ENCODE measurements at regions not wholly inside any gene's neighbourhood (a gene's known extent, or its start where the extent isn't known, plus 50 kb on each side); places are given as distances from the start of the nearest gene placed in this dataset.

GRCh38 chr1:234975941-234976860 lies 152.4 kb downstream of the TOMM20 start (continued):
- TF ChIP-seq MBD4 (IDR thresholded peaks at IDR 0.05; ENCODE audit: borderline replicate concordance, low read length) (no peak), SOX5 (CRISPR knock-in tag; IDR thresholded peaks at IDR 0.05; ENCODE audit: borderline replicate concordance) (peak; percentile 84), SIN3B (IDR thresholded peaks at IDR 0.05; ENCODE audit: low read length) (no peak), KLF12 (CRISPR knock-in tag; IDR thresholded peaks at IDR 0.05; ENCODE audit: borderline replicate concordance) (no peak), MAF1 (CRISPR knock-in tag; IDR thresholded peaks at IDR 0.05; ENCODE audit: borderline replicate concordance) (no peak), HCFC1 (IDR thresholded peaks at IDR 0.05; ENCODE audit: low read depth, low read length) (no peak), RBFOX2 (IDR thresholded peaks at IDR 0.05; ENCODE audit: low read depth, low read length) (peak; percentile 89), ZNF704 (CRISPR knock-in tag; IDR thresholded peaks at IDR 0.05; ENCODE audit: borderline replicate concordance) (no peak), ZFX (CRISPR knock-in tag; IDR thresholded peaks at IDR 0.05; ENCODE audit: low read depth) (no peak), SYNCRIP (IDR thresholded peaks at IDR 0.05; ENCODE audit: insufficient read depth, low read depth, low read length) (no peak), SP1 (IDR thresholded peaks at IDR 0.05) (no peak), SP1 (CRISPR knock-in tag; IDR thresholded peaks at IDR 0.05) (no peak)
- TF ChIP-seq, protein P1, sequence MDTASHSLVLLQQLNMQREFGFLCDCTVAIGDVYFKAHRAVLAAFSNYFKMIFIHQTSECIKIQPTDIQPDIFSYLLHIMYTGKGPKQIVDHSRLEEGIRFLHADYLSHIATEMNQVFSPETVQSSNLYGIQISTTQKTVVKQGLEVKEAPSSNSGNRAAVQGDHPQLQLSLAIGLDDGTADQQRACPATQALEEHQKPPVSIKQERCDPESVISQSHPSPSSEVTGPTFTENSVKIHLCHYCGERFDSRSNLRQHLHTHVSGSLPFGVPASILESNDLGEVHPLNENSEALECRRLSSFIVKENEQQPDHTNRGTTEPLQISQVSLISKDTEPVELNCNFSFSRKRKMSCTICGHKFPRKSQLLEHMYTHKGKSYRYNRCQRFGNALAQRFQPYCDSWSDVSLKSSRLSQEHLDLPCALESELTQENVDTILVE (CRISPR knock-in tag; IDR thresholded peaks at IDR 0.05) = peak; percentile 28; the same call in 1 of the 2 replicates
- TF ChIP-seq, protein P2, sequence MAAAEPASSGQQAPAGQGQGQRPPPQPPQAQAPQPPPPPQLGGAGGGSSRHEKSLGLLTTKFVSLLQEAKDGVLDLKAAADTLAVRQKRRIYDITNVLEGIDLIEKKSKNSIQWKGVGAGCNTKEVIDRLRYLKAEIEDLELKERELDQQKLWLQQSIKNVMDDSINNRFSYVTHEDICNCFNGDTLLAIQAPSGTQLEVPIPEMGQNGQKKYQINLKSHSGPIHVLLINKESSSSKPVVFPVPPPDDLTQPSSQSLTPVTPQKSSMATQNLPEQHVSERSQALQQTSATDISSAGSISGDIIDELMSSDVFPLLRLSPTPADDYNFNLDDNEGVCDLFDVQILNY (CRISPR knock-in tag; conservative IDR thresholded peaks at IDR 0.05) = no peak
- TF ChIP-seq, protein P3, sequence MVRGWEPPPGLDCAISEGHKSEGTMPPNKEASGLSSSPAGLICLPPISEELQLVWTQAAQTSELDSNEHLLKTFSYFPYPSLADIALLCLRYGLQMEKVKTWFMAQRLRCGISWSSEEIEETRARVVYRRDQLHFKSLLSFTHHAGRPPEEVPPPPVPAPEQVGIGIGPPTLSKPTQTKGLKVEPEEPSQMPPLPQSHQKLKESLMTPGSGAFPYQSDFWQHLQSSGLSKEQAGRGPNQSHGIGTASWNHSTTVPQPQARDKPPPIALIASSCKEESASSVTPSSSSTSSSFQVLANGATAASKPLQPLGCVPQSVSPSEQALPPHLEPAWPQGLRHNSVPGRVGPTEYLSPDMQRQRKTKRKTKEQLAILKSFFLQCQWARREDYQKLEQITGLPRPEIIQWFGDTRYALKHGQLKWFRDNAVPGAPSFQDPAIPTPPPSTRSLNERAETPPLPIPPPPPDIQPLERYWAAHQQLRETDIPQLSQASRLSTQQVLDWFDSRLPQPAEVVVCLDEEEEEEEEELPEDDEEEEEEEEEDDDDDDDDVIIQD (CRISPR knock-in tag; IDR thresholded peaks at IDR 0.05; ENCODE audit: low read depth) = 0 out of 2 replicates have a peak, but pooled peaks have one; percentile 41
- TF ChIP-seq, protein P4, sequence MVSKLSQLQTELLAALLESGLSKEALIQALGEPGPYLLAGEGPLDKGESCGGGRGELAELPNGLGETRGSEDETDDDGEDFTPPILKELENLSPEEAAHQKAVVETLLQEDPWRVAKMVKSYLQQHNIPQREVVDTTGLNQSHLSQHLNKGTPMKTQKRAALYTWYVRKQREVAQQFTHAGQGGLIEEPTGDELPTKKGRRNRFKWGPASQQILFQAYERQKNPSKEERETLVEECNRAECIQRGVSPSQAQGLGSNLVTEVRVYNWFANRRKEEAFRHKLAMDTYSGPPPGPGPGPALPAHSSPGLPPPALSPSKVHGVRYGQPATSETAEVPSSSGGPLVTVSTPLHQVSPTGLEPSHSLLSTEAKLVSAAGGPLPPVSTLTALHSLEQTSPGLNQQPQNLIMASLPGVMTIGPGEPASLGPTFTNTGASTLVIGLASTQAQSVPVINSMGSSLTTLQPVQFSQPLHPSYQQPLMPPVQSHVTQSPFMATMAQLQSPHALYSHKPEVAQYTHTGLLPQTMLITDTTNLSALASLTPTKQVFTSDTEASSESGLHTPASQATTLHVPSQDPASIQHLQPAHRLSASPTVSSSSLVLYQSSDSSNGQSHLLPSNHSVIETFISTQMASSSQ (IDR thresholded peaks at IDR 0.05; ENCODE audit: low read depth) = peak; percentile 40; the same call in 1 of the 2 replicates
- TF ChIP-seq, protein P4 (CRISPR knock-in tag; IDR thresholded peaks at IDR 0.05; ENCODE audit: borderline replicate concordance) = peak; percentile 31; the same call in 1 of the 2 replicates
- TF ChIP-seq, protein P5, sequence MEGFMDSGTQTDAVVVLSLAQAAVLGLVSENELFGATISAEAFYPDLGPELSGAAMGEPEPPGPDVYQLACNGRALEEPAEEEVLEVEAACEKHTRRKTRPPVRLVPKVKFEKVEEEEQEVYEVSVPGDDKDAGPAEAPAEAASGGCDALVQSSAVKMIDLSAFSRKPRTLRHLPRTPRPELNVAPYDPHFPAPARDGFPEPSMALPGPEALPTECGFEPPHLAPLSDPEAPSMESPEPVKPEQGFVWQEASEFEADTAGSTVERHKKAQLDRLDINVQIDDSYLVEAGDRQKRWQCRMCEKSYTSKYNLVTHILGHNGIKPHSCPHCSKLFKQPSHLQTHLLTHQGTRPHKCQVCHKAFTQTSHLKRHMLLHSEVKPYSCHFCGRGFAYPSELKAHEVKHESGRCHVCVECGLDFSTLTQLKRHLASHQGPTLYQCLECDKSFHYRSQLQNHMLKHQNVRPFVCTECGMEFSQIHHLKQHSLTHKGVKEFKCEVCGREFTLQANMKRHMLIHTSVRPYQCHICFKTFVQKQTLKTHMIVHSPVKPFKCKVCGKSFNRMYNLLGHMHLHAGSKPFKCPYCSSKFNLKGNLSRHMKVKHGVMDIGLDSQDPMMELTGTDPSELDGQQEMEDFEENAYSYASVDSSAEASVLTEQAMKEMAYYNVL (CRISPR knock-in tag; IDR thresholded peaks at IDR 0.05; ENCODE audit: borderline replicate concordance) = no peak
